Fibroblast of lung (primary cell): ENCODE measurements at regions not wholly inside any gene's neighbourhood (a gene's known extent, or its start where the extent isn't known, plus 50 kb on each side); places are given as distances from the start of the nearest gene placed in this dataset.

Source experiments
- DNase-seq, 2 donors: peaks; one replicate each; pipeline versions ENCODE4 v3.0.0 to v3.0.0-alpha.2; 2010; ENCODE audit warnings: low read depth in 2 of 2
- H2AFZ ChIP-seq: 2 replicates; pipeline ENCODE4 v1.5.1; 2012; ENCODE audit warnings: low read length, control low read depth, inconsistent platforms
- H3K27ac ChIP-seq: 2 replicates; pipeline ENCODE4 v1.5.1; 2011; ENCODE audit warnings: low read length, control low read depth; ENCODE audit not compliant: insufficient read depth
- H3K27me3 ChIP-seq: 2 replicates; pipeline ENCODE4 v1.5.1; 2011; ENCODE audit warnings: mild to moderate bottlenecking, low read length; ENCODE audit not compliant: control insufficient read depth, insufficient read depth
- H3K36me3 ChIP-seq: 2 replicates; pipeline ENCODE4 v1.5.1; 2011; ENCODE audit warnings: low read length; ENCODE audit not compliant: control insufficient read depth, insufficient read depth
- H3K4me1 ChIP-seq: 2 replicates; pipeline ENCODE4 v1.5.1; 2011; ENCODE audit warnings: low read length; ENCODE audit not compliant: control insufficient read depth, insufficient read depth; ENCODE audit errors: extremely low read depth
- H3K4me2 ChIP-seq: 2 replicates; pipeline ENCODE4 v1.5.1; 2011; ENCODE audit warnings: low read length, control low read depth; ENCODE audit not compliant: insufficient read depth; ENCODE audit errors: extremely low read depth
- H3K4me3 ChIP-seq, 4 experiments: fragments of 200-600 bp in 1 of 4; sonication (generic) in 1 of 4; replicated peaks in 1 of 4; 2 replicates each; pipeline ENCODE4 v1.5.1; 2011 to 2016; ENCODE audit warnings: low read length in 4 of 4, low read depth in 3 of 4, mild to moderate bottlenecking in 3 of 4, control low read depth in 2 of 4, inconsistent platforms in 1 of 4, mixed read lengths in 1 of 4; ENCODE audit not compliant: insufficient read depth in 1 of 4; ENCODE audit errors: control extremely low read depth in 1 of 4
- H3K79me2 ChIP-seq: 2 replicates; pipeline ENCODE4 v1.5.1; 2012; ENCODE audit warnings: mild to moderate bottlenecking, low read length, inconsistent platforms; ENCODE audit not compliant: control insufficient read depth, insufficient read depth
- H3K9ac ChIP-seq: 2 replicates; pipeline ENCODE4 v1.5.1; 2011; ENCODE audit warnings: mild to moderate bottlenecking, low read length, control low read depth; ENCODE audit not compliant: insufficient read depth
- H3K9me3 ChIP-seq: 2 replicates; pipeline ENCODE4 v1.5.1; 2012; ENCODE audit warnings: low read depth, low read length; ENCODE audit not compliant: control insufficient read depth, insufficient read depth
- H4K20me1 ChIP-seq: 2 replicates; pipeline ENCODE4 v1.5.1; 2011; ENCODE audit warnings: low read length; ENCODE audit not compliant: control insufficient read depth, insufficient read depth; ENCODE audit errors: extremely low read depth
- CTCF ChIP-seq, 2 donors: IDR thresholded peaks in 1 of 2; conservative IDR thresholded peaks in 1 of 2; 1 replicate in 1 of 2; 2 replicates in 1 of 2; pipeline ENCODE4 v1.5.1; 2011 to 2012; ENCODE audit warnings: low read length in 2 of 2, control low read depth in 1 of 2, inconsistent platforms in 1 of 2, low read depth in 1 of 2, mild to moderate bottlenecking in 1 of 2
- EZH2 ChIP-seq: IDR thresholded peaks from 2 replicates; pipeline ENCODE4 v1.5.1; 2012; ENCODE audit warnings: low read length, control low read depth, mild to moderate bottlenecking; ENCODE audit errors: missing control alignments

- H3K4me1 ChIP-seq, result no peaks in the 10 kb centered on the region
- TF ChIP-seq EZH2 (no peak), CTCF (conservative IDR thresholded peaks at IDR 0.05 in 1 of 2, IDR thresholded peaks at IDR 0.05 in 1 of 2; ENCODE audit: low read depth in 1 of 2, low read length in 2 of 2) (no peak)
- no peak overlapping the region for H3K9ac ChIP-seq
- no peak overlapping the region for H3K4me3 ChIP-seq
- H2AFZ ChIP-seq, result no peak overlapping the region
- no peaks in the 10 kb centered on the region for H3K27me3 ChIP-seq
- no peaks in the 10 kb centered on the region for H3K9me3 ChIP-seq
- no peaks in the 10 kb centered on the region for H3K36me3 ChIP-seq
- H3K4me2 ChIP-seq, result no peak overlapping the region
- H3K27ac ChIP-seq, result no peak overlapping the region
- DNase-seq, result peak in 1 of 2 donors; percentile 11
- no peaks in the 10 kb centered on the region for H3K79me2 ChIP-seq
- H4K20me1 ChIP-seq, result no peaks in the 10 kb centered on the region
Observed at GRCh38 chr4:187332141-187332540, 608.5 kb upstream of the FAT1 start.

GRCh38 chr4:187333151-187333550, 609.5 kb upstream of the FAT1 start:
- Histone ChIP-seq H3K9ac (no peak overlapping the region), H4K20me1 (no peaks in the 10 kb centered on the region)
- DNase-seq, result peak in 1 of 2 donors; percentile 19

GRCh38 chr4:187335339-187335738, 611.7 kb upstream of the FAT1 start:
- H3K4me2 ChIP-seq, result no peak overlapping the region
- no peak overlapping the region for H3K9ac ChIP-seq
- H3K36me3 ChIP-seq, result no peaks in the 10 kb centered on the region
- no peak overlapping the region for H3K27ac ChIP-seq
- no peak overlapping the region for H3K4me3 ChIP-seq
- no peaks in the 10 kb centered on the region for H3K27me3 ChIP-seq
- no peaks in the 10 kb centered on the region for H4K20me1 ChIP-seq
- no peaks in the 10 kb centered on the region for H3K4me1 ChIP-seq
- no peaks in the 10 kb centered on the region for H3K79me2 ChIP-seq
- no peaks in the 10 kb centered on the region for H3K9me3 ChIP-seq
- no peak overlapping the region for H2AFZ ChIP-seq
- DNase-seq, result no peak
- TF ChIP-seq CTCF (conservative IDR thresholded peaks at IDR 0.05 in 1 of 2, IDR thresholded peaks at IDR 0.05 in 1 of 2; ENCODE audit: low read depth in 1 of 2, low read length in 2 of 2) (no peak), EZH2 (no peak)

More at GRCh38 chr4:187333151-187333550, 609.5 kb upstream of the FAT1 start:
- Histone ChIP-seq H3K4me1 (no peaks in the 10 kb centered on the region), H3K4me2 (no peak overlapping the region), H3K9me3 (no peaks in the 10 kb centered on the region), H3K79me2 (no peaks in the 10 kb centered on the region), H3K36me3 (no peaks in the 10 kb centered on the region), H3K27me3 (no peaks in the 10 kb centered on the region), H3K4me3 (no peak overlapping the region), H2AFZ (no peak overlapping the region), H3K27ac (no peak overlapping the region)
- TF ChIP-seq CTCF (conservative IDR thresholded peaks at IDR 0.05 in 1 of 2, IDR thresholded peaks at IDR 0.05 in 1 of 2; ENCODE audit: low read depth in 1 of 2, low read length in 2 of 2) (no peak), EZH2 (no peak)
